NCI-H460 (cell line): ENCODE measurements at regions not wholly inside any gene's neighbourhood (a gene's known extent, or its start where the extent isn't known, plus 50 kb on each side); places are given as distances from the start of the nearest gene placed in this dataset.
"Not testable (repeated sequence)": the region's sequence is repeated elsewhere in the genome, so short reads cannot be mapped to it uniquely, and the experiment has no call there.

Experiments used
- DNase-seq: peaks from one replicate; pipeline ENCODE4 v3.0.0-alpha.2; 2016; ENCODE audit warnings: low read depth; ENCODE audit errors: extremely low read depth

DNA sequence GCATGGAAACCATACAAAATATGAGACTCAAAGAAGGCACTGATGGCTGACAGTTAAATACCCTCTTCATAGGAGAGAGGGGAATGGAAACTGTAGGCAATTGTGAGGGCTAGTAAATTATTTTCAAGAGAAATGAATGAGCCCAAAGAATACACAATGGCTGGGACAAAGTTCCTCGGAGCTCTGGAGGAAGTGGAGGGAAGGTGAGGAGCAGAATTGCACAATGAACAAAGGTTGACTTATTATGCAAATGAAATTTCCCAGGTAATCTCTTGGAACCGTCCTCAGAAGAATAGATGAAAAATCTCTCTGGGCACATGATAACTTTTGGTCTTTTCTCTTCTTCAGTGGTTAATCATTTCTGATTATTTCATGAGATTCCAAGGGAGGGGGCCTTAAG lies 202.6 kb upstream of the VCX start:
- DNase-seq = no peak

DNA sequence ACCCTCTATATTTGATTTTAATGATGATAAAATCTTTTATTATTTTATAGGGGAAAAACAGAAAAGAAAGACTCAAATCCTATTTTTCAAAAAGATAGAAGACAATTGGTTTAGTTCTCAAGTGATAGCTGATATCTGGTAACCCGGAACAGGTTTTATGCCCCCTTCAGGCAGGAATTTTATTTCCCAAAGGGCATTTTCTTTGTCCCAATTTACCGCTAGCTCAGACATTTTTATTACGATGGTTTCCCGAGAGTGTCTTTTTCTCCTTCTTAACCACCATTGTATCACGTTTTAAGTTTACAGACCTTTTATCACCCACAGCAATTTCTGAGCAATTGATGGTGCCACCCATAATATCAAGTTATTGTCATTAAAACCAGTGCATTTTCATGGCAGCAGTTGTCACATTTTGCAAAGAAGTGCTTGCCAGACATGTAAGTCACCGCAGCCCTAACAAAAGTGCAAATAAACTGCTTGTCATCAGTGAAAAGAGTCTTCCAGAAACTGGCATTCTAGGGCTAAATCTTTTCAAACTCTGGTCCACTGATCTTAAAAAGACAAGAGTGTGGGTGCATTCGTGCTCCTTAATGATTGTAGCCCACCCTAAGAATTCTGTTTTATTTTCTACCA lies 204.8 kb upstream of the VCX start:
- no peak for DNase-seq

DNA sequence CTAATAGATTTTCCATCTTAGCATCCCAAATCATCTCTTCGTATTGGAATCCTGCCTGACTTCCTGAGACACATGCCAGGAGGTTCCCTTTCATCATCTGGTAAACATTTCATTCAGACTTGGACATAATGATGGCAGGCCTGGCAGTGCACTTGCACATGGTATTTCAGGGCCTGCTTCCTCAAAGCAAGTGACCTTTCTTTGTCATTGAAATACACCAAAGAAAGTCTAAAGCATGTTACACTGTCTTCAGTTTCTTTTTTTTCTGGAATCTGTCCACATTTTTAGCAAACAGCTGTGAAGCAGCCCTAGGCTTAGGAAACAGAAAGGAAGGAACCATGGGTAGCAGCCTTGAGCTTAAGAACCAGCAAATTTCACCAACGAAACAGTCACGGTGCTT lies 205.9 kb upstream of the VCX start:
- no peak for DNase-seq

DNA sequence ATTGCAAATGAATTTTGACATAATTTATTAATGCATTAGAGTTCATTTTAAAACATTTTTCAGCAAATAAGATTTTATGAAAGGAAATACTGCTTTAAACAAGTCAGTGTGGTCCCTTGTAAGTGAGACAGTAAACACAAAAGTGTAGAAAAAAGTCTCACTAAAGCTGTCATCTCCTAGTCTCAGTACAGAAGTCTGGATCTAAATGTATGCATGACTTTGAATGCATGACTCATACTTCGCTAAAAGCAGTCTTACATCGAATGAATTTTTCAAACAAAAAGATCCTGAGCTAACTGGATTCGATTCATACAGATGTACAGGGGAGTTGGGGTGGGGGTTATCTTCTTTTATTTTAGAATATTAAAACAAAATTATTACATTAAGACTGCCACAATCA lies 207.4 kb upstream of the VCX start:
- no peak for DNase-seq

DNA sequence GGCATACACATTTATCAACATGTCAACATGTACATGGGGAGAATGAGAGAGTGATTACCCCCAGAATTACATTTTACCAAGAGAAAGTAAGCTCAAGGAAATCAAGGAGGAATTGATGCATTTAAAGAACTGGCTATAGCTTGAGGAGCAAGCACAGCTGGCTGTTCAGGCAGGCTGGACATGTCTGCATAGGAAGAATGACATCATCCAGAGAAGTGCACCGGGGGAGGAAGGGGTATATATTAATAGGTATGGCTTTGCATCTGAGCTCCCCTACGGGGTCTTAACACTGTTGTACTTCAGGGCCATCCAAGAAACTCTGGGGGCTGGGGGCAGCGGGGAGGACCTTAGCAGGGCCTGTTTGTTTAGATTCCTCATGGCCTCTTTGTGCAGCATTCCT lies 222.4 kb upstream of the VCX start:
- DNase-seq = no peak

DNA sequence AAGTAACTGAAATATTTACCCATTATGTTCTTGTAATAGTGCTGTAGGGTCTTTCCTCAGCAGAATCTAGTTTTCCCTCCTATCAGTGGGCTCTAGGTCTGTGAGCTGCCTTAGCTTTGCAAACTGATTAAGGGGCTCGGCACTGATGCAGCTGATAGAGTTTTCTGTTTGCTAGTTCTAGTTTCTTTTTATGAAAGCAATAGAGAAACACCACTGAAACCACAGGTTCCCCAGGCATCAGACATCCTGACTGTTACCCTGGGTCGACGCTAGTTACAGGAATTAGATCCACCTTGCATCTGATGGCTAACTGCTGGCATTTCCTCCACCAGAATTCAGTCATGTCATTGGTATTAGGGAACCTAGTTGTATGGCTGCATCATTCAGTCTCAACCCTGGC lies 225.0 kb upstream of the VCX start:
- DNase-seq = no peak

DNA sequence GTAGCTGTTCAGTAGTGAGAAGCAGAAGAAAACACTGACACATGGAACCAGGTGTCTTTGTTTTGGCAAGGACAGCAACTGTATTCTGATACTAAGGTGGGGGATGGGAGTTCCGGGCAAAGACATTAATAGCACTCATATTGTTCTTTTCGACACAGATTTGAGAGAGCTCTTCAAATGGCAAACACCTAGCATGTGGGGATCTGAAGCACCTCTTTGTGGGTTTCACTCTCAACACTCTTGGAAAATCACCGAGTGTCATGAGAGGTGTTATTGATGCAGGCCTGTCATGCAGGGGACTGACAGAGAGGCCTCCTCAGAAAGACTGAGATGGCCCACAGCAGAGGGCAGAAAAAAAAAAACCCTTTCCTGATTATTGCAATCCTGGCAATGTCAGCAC lies 228.4 kb upstream of the VCX start:
- DNase-seq = no peak

DNA sequence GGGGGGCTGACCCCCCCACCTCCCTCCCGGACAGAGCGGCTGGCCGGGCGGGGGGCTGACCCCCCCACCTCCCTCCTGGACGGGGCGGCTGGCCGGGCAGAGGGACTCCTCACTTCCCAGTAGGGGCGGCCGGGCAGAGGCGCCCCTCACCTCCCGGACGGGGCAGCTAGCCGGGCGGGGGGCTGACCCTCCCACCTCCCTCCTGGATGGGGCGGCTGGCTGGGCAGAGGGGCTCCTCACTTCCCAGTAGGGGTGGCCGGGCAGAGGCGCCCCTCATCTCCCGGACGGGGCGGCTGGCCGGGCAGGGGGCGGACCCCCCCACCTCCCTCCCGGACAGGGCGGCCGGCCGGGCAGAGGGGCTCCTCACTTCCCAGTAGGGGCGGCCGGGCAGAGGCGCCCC lies 234.3 kb upstream of the VCX start:
- DNase-seq = not testable (repeated sequence)

DNA sequence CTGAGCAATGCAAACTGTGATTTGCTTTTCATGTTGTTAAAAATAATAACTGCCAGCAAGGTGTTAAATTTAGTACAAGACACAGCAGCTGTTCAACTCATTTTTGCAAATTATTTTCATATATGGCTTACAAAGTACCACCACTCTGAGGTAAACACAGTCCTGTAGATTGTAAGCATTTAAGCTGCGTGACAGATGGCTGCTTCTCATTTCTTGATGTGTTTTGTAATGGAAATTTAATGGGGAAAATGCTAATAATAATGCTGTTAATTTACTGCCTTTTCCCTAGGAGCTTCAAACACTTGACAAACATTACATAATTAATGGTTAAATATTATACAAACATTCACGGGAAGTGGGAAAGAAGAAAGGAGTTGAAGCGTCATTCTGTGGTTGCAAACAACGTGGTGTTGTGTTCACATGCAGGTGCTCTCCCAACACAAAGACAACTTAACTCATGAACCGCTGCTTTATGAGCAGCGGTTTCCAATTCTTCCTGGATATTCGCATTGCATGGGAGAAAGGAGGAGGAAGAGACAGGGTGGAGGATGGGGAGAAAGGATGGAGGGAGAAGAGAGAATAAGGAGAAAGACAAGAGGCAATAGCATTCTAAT lies 236.8 kb upstream of the VCX start:
- DNase-seq = no peak

DNA sequence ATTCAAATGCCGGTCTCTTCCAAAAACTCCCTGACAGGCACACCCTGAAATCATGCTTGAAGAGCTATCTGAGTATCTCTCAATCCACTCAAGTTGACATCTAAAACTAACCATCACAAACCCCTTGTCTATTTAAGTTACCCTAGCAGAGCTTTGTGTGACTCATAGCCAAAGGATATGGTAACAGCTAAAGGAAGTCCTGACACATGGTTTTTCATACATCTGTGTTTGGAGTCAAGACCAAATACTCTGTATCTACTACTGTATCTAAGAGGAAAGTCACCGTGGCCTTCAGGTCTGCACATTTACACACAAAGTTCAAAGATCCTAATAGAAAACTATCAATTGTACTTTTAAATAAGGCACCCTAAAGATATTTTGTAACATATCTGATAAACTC lies 239.6 kb upstream of the VCX start:
- no peak for DNase-seq

DNA sequence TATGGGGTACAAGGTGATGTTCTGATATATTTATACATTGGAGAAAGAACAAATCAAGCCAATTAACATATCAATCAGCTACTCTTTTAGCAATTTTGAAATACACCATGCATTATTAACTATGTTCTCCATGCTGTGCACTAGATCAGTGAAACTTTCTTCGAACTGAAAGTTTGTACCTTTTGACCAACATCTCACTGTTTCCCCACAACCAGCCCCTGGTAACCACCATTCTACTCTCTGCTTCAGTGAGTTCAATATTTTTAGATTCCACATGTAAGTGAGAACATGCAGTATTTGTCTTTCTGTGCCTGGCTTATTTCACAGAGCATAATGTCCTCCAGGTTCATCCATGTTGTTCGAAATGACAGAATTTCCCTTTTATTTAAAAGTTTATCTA lies 246.1 kb upstream of the VCX start:
- DNase-seq = no peak

DNA sequence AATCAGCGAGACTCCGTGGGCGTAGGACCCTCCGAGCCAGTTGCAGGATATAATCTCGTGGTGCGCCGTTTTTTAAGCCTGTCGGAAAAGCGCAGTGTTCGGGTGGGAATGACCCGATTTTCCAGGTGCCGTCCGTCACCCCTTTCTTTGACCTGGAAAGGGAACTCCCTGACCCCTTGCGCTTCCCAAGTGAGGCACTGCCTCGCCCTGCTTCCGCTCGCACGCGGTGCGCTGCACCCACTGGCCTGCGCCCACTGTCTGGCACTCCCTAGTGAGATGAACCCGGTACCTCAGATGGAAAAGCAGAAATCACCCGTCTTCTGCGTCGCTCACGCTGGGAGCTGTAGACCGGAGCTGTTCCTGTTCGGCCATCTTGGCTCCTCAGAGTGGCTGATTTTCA lies 249.6 kb upstream of the VCX start:
- not testable (repeated sequence) for DNase-seq

DNA sequence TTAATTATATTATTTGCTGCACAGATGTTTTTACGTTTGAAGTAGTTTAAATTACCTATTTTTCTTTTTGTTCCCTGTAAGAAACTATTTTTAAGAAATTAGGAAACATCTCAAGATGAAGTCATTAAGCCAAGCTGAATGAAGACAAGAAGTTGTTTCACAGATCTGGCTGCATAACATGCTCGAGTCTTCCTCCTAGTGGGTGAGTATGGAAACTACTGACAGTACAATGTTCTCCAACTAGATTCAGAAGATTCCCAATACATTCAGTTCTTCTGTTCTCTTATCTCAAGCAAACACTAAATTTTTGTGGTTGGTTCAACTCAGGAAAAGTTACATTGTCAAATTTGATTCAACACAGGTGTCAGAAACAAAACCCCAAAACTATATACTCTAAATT lies 256.8 kb upstream of the VCX start:
- no peak for DNase-seq

DNA sequence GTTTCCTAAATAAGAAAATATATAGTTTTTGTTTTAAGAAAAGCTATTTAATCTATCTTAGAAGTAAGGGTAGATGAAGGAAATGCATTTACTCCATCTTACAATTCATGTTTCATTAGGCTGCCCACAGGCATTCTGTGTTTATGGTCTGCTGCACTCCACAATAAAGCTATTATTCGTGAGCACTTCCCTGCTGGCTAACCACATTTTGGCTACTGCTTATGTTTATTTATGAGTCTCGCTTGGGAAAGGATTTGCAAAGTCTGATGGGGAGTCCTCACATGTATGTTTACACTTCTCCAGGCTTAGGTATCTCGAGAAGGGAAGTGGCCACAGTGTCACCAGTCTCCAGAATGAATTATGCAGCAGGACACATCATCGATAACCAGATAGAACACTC lies 260.8 kb upstream of the VCX start:
- no peak for DNase-seq

DNA sequence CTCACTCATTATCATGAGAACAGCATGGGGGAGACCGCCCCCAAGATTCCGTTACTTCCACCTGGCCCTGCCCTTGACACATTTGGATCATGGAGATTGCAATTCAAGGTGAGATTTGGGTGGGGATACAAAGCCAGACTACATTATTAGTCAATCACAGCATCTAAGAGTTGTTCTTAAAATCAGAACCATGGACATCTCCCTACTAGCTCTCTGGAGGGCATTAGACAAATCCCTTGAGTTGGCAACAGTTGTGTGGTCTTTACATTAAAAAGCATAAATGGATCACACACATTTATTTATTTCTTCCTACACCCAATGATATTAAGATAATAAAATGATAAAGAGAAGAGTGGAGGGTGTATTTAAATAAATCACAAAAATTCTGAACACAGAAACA lies 262.8 kb upstream of the VCX start:
- DNase-seq = no peak

DNA sequence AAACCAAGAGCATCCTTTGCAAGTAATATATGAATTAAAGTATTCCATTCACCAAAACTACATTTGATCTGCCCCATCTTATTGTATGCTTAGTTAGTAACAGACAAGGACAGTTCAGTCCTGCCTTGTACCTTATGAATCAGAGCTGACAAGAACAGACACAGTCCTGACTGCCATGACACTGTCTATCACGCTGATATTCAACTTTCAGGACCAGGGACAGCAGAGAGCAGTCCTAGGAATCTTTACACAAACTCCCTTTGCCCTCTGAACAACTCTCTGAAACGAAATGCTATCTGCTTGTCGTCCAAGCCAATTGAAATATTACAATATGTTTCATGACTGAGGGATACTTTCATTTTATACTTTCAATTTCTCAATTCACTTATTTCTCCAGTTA lies 268.6 kb upstream of the VCX start:
- no peak for DNase-seq

DNA sequence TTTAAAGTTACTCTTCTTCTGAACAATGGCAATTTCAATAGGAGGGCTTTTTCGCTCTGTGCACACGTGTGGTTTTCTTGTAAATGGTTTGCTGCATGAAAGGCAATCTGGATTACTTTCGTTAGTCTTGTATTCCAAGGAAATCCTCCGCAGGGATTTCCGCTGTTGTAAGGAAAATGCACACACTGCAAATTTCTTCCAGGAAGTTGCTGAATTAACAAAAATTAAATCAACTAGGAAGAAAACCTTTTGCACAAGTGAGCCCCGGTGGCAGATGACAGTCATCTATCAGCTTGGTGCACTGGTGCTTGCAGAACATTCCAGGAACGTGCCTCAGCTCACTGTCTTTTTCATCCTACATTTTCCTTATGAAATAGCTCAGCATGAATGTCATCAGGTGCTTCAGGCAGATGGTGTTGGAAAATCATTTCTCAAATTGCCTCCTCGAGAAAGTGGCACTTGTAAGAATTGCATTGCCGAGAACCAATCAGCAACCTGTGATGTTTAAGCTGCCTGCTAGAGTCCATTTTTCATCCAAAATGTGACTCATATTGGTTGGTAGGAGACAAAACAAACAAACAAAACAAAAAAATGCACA lies 272.4 kb upstream of the VCX start:
- no peak for DNase-seq

DNA sequence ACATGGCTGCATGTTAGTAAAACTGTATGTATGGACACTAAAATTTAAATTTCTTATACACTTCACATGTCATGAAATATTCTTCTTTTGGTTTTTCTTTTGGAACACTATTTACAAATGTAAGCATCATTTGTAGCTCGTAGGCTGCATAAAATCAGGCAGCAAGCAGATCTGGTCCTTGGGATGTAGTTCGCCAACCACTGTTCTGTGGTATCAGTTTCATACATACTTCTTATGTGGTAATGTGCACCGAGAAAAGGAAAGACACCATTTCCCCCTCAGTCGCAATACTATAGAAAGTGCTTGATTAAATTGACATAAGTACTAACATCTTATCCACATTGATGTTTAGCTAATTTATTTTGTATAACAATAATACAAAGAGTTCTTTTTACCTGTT lies 274.4 kb upstream of the VCX start:
- no peak for DNase-seq

DNA sequence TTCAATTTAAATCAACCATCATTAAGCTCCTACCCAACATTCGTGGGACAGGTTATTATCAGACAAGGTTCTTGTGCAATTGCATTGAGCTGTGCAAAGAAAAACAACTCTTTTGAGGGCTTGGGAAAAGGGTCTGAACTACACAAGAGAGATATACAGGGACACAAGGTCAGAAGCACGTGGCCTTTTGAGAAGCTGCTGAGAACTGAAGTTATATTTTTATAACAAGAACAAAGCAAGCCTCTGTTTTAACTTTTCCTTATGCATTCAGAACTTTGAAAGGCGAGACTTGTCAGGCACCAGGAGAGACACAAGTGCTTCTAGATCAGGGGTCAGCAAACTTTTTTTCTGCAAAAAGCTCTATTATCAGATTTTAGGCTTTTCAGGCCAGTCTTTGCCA lies 274.8 kb upstream of the VCX start:
- DNase-seq = no peak

DNA sequence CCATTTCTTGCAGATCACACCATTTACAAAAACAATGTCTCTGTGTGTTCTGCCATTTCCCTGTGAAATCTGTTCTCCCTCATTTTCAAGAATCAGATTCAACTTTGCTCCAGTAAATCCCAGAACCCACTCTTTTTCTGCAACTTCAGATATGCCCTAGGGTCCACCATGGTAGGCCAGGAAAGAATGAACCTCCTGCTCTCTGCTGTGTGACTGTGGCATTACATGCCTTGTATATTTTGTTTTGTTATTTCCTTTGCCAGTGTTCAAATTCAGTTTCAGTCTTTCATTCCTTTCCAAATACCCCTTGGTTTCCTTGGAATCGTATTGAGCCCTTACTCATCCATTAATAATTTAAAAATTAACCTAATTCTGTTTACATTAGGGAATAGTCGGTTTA lies 290.2 kb upstream of the VCX start:
- DNase-seq = no peak

DNA sequence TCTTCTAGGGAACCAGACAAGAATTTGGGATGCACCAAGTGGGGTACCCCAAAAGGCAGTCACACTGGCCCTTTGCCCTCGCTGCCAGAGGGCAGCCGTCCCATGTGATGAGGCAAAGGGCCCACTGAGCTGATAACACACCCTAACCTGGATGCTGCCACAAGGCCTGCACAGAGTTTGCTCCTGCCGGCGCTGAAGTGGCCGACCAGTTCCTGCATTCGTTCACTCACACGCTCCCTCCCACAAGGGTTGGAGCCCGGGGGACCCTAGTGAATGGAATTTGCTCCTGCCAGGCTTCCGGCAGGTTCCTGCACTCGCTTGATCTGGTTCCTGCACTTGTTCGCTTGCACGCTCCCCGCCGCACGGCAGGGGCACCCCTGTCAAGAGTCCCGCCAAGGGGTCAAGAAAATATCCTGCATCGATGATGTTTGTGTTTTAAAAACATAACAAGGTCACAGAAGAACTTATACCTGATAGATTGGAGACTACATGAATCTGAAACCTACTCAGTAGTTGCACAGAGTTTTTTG lies 296.4 kb upstream of the VCX start:
- no peak for DNase-seq

DNA sequence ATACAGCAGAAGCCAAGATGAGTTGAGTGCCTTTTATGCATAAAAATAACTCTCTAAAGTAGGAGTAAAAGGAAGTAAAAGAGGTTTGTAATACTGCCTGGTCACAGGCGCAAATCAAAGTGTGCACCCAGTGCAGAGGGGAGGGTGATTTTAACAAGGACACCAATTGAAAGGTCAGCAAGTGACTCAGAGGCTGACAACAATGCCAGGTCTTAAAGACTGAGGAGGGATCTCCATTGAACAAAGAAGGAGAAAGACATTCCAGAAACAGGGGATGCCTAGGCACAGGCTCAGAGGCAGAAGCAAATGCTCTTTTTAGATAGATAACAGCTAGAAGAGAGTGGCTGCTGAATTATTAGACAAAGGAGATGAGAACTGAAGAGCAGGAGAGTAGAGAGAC lies 297.4 kb upstream of the VCX start:
- DNase-seq = no peak
